HG02840 (cell line): ENCODE measurements at regions not wholly inside any gene's neighbourhood (a gene's known extent, or its start where the extent isn't known, plus 50 kb on each side); places are given as distances from the start of the nearest gene placed in this dataset.

ENCODE experiments used
- ATAC-seq: cut with Tn5 transposase; IDR thresholded peaks from one replicate; pipeline ENCODE4 v1.9.1; 2021; ENCODE audit warnings: mild to moderate bottlenecking, moderate library complexity, moderate number of reproducible peaks; ENCODE audit not compliant: unreplicated experiment, low FRiP score

DNA sequence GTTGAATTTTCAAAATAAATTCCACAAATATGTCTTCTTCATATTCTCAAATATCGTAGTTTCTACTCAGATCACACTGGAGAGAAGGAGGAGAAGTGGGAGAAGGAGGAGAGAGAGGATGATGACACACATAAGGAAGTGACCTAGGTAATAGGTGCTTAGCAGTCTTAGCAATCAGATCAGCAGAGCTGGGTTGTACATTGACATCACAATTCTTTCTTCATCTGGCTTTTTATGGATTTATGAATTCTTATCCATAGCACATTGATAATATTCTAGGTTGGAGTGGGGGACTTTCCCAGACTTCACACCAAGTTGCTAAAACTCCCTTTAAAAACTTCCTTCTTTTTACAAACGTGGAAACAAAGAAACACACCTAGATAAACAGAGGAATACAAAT, 86.9 kb downstream of the FGF9 start:
- no peak for ATAC-seq

DNA sequence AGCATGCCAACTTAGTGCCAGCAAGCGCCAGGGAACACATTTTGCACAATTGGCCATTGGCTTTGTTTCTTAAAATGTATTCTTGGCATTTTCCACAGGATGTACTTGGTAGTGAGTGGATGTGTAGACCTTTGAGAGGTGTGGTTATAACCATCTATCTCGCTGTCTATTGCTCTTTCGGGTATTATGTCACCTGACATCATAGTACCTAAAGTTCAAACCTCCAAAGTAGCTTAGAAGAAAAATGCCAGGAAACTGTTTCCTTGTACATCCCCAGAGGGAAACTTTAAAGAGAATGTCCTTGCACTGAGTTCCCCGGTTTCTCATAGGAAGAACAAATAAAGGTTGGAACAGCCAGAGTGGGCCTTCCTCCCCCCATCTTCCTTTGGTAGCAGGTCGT, 87.6 kb downstream of the FGF9 start:
- ATAC-seq: no peak

DNA sequence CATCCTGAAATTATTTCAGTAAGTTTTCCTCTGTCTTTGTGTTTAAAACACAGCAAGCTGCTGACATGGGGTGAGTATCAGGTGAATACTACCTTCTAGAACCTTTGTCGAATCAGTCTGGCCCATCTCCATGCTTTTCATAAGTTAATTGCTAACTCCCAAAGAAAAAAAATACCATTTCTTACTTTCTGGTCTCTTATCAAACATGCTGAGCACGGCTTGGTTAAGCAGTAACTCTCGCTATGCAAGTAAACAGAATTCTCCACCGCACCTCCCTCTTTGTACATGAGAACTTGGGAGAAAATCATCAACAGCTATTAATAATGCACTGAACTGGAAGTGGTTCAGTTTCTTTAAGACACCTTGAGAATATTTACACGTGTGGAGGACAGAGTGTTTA, 88.6 kb downstream of the FGF9 start:
- ATAC-seq: no peak

DNA sequence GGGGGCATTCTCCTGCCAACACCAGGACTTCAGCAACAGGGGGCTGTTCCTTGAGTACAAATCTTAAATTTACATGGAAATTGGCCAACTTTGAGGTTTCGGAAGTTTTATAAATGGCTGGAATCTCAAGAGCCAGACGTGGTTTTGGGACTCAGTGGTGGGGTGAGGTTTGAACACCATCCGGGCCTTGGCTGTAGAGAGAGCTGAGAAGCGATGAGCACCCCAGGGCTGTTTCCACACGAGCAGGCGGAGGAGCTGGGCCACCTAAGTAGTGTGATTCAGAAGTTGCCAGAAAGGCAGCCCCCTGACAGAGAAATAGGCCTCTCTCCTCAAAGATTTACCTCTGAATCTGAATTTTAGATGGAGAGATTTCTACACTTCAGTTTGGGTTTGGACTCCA, 89.0 kb downstream of the FGF9 start:
- no peak for ATAC-seq

DNA sequence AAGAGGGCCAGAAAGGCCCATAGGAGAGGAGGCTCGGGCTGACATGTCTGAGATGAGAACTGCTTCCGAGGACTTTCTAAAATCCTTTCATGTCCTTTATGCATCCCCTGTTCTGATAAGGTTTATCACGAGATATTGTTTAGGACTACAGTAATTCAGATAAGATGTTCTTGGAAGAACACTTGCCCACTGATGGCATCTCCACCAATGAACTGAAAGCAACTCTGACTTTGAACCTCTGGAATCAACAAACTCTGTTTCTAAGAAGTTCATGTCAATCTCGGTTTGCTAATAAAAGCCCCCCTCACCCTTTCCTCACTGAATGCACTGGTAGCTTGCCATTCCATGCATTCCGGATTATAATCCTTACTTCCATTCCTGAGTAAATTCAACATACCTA, 90.9 kb downstream of the FGF9 start:
- ATAC-seq: no peak

DNA sequence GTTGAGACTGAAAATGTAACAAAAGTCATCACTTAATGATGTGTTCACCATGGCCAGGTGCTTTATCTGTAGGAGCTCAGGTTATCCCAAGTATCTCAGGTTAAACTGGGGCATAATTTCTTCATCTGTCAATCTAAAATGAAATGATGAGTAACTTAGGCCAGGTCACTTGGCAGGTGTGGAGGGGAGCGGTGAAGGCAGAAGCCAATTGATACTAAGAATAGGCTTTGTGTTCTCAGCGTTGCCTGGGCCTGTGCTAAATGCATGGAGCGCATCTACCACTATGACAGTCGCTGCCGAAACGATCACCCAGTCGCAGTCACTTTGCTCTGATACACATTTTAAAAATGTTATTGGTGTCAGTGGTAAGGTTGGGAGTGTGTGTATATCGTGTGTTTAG, 91.6 kb downstream of the FGF9 start:
- ATAC-seq: no peak

DNA sequence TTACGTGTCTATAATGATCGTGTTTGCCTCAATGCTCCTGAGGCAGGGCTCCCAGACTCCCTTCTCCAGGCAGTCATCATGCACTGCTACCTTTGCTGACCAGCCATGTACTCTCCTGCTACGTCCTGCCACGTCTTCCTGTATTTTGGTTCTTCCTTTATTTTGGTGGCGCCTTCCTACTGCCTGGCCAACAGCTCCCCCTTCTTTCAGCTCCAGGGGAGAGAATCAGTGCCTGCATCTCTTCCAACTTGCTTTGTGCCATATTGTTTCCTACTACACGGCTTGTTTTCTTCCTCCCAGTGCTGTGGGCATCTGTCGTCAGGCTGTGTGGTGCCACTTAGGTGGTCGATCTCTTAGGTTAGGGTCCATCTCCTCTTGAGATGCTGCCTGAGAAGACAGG, 96.2 kb downstream of the FGF9 start:
- ATAC-seq: no peak

DNA sequence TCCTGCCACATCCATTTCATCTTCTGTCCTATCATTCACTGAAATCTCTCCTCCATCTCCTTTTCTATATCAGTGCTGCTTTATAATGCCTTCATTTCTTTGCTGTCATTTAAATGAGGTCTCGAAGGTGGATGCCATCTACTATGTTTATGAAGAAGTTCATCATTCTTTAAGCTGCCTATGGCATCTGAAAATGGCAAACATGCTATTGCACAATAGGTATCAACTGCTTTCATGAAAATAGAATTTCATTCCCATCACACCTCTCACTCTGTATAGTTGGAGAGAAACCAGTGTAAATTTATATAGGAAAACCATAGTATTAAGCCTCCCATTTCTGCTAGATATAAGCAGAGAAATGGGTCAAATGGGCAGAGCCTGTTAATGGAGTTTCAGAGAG, 100.2 kb downstream of the FGF9 start:
- no peak for ATAC-seq

DNA sequence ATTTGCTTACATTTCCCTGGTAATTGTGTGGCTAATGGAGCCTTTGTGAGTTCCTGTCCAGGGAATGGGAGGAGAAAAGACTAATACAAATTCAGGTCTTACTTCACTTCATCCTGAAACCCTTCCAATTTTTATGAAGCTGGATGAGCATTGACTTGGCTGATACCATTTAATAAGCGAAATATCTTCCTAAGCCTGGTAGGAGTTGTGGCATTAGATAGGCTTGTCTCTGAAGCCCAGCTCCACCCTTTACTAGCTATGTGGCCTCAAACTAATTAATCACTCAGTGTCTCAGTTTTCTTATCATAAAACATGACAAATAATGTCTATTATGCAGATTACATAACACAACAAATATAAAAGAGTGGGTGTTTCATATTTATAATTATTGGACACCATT, 106.3 kb downstream of the FGF9 start:
- no peak for ATAC-seq

DNA sequence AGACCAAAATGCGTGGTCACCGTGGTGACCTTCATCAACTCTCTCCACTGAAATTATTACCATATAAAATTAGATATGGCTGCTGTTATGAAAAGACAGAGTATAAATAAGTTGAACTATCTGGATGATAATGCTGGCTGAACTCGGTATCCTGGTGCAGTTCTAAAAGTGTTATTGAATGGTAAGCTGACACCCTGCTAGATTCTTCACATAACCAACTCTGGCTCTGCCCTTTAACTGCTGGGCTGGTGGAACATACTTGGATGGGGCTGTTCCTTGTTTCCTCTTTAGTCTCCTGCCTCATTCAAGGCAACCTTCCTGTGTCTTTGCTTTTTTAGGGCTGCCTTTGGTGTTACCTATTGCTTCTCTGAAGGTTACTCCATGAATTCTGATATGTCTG, 106.9 kb downstream of the FGF9 start:
- no peak for ATAC-seq

DNA sequence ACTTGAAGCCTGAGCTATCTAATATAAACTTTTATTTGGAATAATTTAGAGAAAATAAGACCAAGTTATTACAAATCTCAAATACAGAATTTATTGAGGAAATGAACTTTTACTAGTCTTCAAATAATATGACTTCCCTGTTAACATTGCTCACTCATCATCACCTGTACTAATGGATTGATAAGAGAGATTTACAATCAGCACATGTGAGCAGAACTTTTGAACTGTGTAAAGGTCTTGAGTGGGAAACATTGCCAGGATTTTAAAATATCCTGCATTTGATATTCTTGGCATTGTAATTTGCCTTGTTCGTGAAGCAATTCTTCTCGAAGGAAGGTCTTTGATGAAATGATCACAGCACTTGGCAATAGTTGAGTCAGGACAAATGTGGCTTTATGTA, 111.9 kb downstream of the FGF9 start:
- ATAC-seq: no peak

DNA sequence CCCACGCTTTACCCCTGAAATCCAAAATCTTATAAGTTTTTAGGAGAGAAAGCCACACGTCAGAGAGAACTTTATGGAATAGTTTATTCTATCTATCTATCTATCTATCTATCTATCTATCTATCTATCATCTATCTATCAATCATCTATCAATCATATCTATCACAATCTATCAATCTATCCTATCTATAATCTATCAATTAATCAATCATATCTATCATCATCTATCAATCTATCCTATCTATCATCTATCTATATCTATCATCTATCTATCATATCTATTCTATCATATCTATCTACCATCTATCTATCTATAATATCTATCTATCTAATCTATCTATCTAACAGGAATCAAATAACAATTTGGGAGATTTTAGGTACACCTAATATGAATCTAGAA, 115.1 kb downstream of the FGF9 start:
- ATAC-seq: no peak

DNA sequence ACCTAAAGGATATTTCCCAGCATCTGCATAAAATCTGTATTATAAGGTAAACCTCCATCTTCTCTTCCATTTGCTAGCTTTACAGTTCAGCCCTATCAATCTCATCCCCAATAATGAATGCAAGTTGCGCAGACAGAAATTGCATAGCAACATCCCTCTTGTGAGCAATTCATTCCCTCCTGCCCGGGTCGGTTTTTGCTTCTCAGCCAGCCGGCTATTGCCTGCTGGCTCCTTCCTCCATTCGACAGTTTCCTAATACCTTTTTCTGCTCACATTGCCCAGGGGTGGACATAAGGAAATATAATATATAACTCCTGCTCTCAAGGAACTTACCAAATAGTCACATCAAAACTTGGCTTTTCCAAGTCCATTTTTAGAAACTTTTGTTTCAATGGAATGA, 125.2 kb downstream of the FGF9 start:
- ATAC-seq: no peak

DNA sequence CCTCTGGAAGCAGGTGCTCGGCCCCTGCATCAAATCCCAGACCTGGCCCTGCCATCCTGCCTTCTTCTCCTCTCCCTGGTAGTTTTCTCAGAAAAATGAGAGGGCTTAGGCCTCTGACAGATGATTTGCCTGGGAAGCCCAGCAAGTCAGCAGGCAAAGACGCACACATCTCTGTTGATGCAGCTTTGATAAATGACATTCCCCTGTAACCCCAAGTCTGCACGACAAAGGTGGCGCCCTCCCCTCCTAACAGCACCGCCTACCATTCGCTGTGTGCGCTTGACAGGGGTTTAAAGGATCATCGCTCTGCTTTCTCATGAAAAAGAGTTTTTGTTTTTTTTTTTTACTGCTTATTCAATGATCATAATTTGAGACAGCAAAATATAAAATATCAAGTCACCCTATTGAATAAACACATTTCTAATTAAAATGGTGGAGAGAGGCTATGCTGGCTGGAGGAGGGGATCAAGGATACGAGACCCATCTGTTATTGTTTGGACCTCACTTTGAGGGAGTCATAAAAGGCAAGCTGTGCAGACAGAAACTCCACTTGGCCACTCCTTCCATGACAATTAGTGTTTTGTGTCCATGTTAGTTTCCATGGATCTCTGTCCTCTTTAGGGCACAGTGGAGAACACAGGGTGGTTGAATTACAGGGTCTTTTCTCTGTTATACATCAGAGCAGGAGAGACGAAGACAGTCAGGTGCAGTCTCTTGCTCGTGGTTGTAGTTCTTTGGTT, 126.1 kb downstream of the FGF9 start:
- no peak for ATAC-seq

DNA sequence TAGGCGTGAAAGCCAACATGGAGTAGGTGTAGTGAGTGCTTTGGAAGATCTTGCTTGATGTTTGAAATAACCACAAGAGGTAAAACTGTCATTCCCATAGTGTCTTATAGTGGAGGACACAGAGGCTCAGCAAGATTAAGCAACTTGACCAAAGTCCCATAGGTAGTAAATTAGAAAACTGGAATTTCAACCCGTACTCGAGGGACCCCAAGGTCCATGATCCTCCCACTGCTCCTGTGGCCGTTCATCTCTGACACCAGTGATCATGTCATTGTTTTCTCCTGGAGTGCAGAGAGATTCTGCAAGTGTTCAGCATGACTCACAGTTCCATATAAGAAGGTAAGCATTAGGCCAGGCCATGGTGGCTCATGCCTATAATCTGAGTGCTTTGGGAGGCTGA, 126.9 kb downstream of the FGF9 start:
- ATAC-seq: no peak

DNA sequence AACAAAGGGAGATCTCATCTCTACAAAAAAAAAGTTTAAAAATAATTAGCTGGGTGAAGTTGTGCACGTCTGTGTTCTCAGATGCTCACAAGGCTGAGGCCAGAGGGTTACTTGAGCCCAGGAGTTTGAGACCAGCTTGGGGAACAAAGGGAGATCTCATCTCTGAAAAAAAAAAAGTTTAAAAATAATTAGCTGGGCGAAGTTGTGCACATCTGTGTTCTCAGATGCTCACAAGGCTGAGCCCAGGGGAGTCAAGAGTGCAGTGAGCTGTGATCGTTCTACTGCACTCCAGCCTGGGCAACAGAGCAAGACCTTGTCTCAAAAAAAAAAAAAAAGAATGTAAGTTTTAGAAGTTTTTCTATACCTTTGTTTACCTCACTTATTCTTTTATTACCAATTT, 127.3 kb downstream of the FGF9 start:
- no peak for ATAC-seq

DNA sequence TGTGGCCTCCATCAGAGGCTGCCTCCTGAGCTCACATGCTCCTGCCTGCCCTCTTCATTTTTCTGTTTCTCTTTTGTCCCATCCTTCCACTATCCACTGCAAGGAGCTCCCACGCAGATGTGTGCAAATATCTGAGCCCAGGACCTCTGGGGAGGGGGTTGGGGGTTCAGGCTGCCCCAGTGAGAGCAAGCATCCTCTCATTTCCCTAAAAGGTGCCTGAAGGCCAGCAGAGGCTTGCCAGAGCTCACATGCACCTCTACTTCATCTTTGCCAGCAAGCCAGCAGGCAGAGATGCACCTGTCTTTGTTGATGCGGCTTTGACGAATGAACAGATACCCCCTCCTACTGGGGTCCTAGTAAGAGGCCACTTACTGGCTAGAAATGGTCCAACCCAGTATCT, 128.8 kb downstream of the FGF9 start:
- ATAC-seq: no peak

DNA sequence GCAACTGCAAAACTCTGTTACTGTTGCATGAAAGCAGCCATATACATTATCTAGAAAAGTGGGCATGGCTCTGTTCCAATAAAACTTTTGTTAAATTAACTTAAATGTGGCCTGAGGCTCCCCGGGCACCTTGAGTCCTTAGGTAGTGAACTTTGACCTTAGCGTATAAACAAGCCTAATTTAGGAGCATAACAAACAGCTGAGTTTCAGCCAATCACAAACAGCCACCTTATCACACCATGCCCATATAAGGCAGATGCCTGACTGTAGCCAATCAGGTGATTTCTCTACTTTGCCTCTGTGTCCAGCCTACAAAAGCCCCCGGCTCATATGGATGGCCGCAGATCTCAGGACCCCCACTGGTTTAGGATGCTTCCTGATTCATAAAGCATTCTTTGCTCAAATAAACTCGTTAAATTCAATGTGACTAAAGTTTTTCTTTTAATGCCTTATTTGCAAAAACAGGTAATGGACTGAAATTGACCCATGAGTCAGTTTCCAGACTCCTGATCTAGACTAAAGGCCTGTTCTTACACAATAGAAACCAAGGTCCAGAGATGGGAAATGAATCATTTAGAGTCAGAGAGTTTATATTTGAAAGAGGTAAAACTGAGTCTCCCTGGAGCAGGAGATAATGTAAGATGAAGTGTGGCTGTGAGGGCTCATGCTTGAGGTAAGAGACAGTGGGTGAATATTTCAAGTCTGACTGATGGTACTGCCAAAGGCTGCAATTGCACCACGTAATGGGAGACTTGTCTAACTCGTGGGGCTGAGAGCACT, 130.2 kb downstream of the FGF9 start:
- ATAC-seq: no peak

DNA sequence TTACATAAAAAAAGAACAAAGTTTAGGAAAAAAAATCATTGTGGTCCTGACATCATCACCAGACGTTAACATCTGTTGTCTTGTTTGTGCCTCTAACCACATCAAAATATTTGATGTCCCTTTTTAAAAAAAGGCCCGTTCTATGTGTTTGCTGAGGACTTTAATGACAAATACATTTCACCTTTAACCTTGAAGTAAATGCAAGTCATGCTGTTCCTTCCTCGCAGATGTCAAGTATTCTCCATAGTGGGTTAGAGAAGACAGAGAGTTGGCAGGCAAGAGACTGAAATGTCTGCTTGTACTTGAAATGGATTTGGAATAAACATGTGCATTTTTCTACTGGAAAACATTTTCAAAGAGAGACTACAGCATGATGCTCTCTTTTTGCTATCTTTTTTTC, 134.9 kb downstream of the FGF9 start:
- ATAC-seq: no peak

DNA sequence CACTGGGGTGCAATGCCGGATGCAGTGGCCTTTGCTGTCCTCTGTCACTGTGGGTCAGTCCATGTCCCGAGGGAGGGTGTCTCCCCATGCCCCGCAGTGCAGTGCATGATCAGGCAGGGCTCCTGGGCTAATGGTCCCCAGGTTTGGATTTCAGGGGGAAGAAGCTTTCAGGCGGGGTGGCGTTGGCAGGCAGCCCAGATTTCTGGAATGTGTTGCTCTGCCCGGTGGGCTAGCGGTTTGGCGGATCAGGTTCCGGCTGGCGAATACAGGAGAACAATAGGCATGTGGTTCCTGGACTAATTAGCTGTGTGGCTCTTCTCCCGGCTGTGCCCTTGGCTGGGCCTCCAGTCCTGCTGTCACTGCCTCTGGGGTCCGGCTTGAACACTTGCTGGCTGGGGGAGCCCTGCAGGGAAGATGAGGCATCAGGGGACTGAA, 141.3 kb downstream of the FGF9 start:
- ATAC-seq: no peak

DNA sequence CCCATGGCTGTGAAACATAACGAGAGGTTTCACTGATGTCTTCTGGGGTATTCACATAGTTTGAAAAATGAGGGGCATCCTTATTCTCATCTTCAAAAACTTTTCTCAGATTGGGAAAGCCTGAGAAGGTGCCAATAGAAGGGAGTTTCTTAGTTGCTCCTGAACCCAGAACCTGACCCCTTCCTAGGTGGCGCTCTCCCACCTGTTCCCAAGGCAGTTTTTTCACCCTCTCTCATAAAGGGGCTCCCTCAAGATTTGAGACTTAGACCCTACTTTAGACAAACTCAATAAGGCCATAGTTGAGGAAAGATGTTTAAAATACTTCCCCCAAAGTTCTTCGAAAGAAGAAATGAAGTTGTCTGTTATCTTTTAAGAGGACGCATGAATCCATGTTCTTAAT, 142.2 kb downstream of the FGF9 start:
- no peak for ATAC-seq

DNA sequence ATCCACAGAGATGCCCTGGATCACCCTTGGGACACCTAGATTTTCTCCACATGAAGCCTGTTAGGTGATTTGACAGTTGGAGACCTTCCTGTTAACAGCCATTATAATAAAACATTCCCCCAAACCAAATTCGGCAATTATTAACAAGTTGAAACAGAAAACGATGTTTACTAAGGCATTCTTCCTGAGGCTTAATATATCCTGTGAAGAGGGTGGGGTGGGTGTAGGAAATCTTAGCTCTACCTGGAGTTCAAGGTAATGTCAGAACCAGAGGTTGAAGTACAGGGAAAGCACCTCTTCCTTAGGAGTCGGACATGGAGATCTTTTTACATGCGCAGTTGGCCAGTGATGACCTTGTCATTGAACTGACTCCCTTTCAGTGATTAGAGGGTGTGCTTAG, 143.0 kb downstream of the FGF9 start:
- ATAC-seq: no peak
